ENCODE measurements at regions not wholly inside any gene's neighbourhood (a gene's known extent, or its start where the extent isn't known, plus 50 kb on each side); places are given as distances from the start of the nearest gene placed in this dataset.

- no peak for TF ChIP-seq POLR2A (IDR thresholded peaks at IDR 0.05)
- TF ChIP-seq CTCF (IDR thresholded peaks at IDR 0.05), result peak; percentile 40 to 80 (median 75)
Measured at GRCh38 chr3:6799264-6799915, 61.5 kb upstream of the GRM7 start.

Measured in testis (tissue), 2 donors.